CD4-positive, alpha-beta T cell (primary cell): ENCODE measurements at regions not wholly inside any gene's neighbourhood (a gene's known extent, or its start where the extent isn't known, plus 50 kb on each side); places are given as distances from the start of the nearest gene placed in this dataset.

Experiments used
- ATAC-seq: fragments of 200-7000 bp; cut with Tn5 transposase; one replicate; pipeline ENCODE4 v1.10.0; 2022; ENCODE audit warnings: mild to moderate bottlenecking; ENCODE audit not compliant: poor library complexity
- CTCF ChIA-PET: fragments of 350-600 bp; sonication (Branson Sonifier 250); formaldehyde crosslinking; loops from one replicate; lab custom pipeline; 2021; ENCODE audit warnings: antibody characterized with exemption, inconsistent platforms; lab: Charles Lee
- POLR2A ChIA-PET: fragments of 350-600 bp; sonication (Branson Sonifier 250); formaldehyde crosslinking; loops from one replicate; lab custom pipeline; 2021; ENCODE audit warnings: antibody characterized with exemption, inconsistent platforms; lab: Charles Lee
- DNase-seq, 14 experiments: peaks; one replicate each; pipeline ENCODE4 v3.0.0-alpha.2; 2013 to 2020; ENCODE audit warnings: mixed read lengths in 2 of 14
- H3K27ac ChIP-seq, 2 donors: one replicate each; pipeline versions ENCODE4 v1.5.1 to v1.7.0; 2013; ENCODE audit warnings: low read length in 2 of 2, low read depth in 1 of 2, mild to moderate bottlenecking in 1 of 2
- H3K27me3 ChIP-seq, 2 experiments: 1 replicate in 1 of 2; 2 replicates in 1 of 2; pipeline versions ENCODE4 v1.6.1 to v1.7.0; 2013; ENCODE audit warnings: low read length in 2 of 2, control low read depth in 1 of 2, mild to moderate bottlenecking in 1 of 2, moderate library complexity in 1 of 2; ENCODE audit not compliant: insufficient read depth in 2 of 2, control insufficient read depth in 1 of 2
- H3K36me3 ChIP-seq: one replicate; pipeline ENCODE4 v1.6.1; 2013; ENCODE audit warnings: low read length, control low read depth; ENCODE audit not compliant: insufficient read depth
- H3K4me1 ChIP-seq: one replicate; pipeline ENCODE4 v1.6.1; 2013; ENCODE audit warnings: low read length, control low read depth; ENCODE audit not compliant: insufficient read depth
- H3K4me3 ChIP-seq: one replicate; pipeline ENCODE4 v1.5.1; 2013; ENCODE audit warnings: mild to moderate bottlenecking, low read length, moderate library complexity
- H3K9me3 ChIP-seq, 2 experiments: 1 replicate in 1 of 2; 2 replicates in 1 of 2; pipeline versions ENCODE4 v1.6.1 to v1.7.0; 2013; ENCODE audit warnings: low read length in 2 of 2, mild to moderate bottlenecking in 2 of 2, control low read depth in 1 of 2, moderate library complexity in 1 of 2; ENCODE audit not compliant: control insufficient read depth in 1 of 2, insufficient read depth in 1 of 2
- H3K27ac Mint-ChIP-seq: one replicate; pipeline ENCODE4 v1.8.0; 2020; ENCODE audit warnings: mixed read lengths
- H3K27me3 Mint-ChIP-seq: one replicate; pipeline ENCODE4 v1.8.0; 2021; ENCODE audit warnings: mixed read lengths
- H3K36me3 Mint-ChIP-seq: one replicate; pipeline ENCODE4 v1.8.0; 2021; ENCODE audit warnings: low read depth, mixed read lengths
- H3K4me1 Mint-ChIP-seq: one replicate; pipeline ENCODE4 v1.8.0; 2021; ENCODE audit warnings: low read depth, mixed read lengths
- H3K4me3 Mint-ChIP-seq: one replicate; pipeline ENCODE4 v1.8.0; 2020; ENCODE audit warnings: mild to moderate bottlenecking, mixed read lengths
- H3K9me3 Mint-ChIP-seq: one replicate; pipeline ENCODE4 v1.8.0; 2020; ENCODE audit warnings: mixed read lengths
- intact Hi-C, 2 experiments: fragments of 100-400 bp; cut with DNase I in 1 of 2; cut with micrococcal nuclease in 1 of 2; formaldehyde crosslinking; loops; one replicate each; pipeline versions ENCODE4 v1.15.1 to v1.9.0; 2023 to 2025; cut with DNase I, micrococcal nuclease
- TF ChIP-seq, protein P1 (sequence below): fragments of 200-600 bp; IDR thresholded peaks from one replicate; pipeline ENCODE4 v1.8.0; 2022; ENCODE audit warnings: antibody characterized with exemption, mild to moderate bottlenecking

- intact Hi-C loops = no loop called here
- Mint-ChIP-seq H3K9me3 (peaks cover 5% of the 10 kb centered on the region), H3K36me3 (peaks cover 23% of the 10 kb centered on the region), H3K4me1 (peaks cover 41% of the 10 kb centered on the region), H3K27ac (peak overlapping the region; percentile 68), H3K4me3 (peak overlapping the region; percentile 43), H3K27me3 (no peaks in the 10 kb centered on the region)
- Histone ChIP-seq H3K9me3 (peaks cover 8 to 11% of the 10 kb centered on the region in 2 experiments), H3K36me3 (no peaks in the 10 kb centered on the region), H3K27me3 (no peaks in the 10 kb centered on the region), H3K4me3 (no peak overlapping the region), H3K4me1 (peaks cover 21% of the 10 kb centered on the region), H3K27ac (peak overlapping the region in 1 of 2 donors; percentile 15)
- CTCF ChIA-PET = no interaction called here
- peak in 3 of 14 experiments; percentile 11 to 37 (median 19) for DNase-seq
- POLR2A ChIA-PET = no interaction called here
- peak; percentile 24 for ATAC-seq
- TF ChIP-seq, protein P1, sequence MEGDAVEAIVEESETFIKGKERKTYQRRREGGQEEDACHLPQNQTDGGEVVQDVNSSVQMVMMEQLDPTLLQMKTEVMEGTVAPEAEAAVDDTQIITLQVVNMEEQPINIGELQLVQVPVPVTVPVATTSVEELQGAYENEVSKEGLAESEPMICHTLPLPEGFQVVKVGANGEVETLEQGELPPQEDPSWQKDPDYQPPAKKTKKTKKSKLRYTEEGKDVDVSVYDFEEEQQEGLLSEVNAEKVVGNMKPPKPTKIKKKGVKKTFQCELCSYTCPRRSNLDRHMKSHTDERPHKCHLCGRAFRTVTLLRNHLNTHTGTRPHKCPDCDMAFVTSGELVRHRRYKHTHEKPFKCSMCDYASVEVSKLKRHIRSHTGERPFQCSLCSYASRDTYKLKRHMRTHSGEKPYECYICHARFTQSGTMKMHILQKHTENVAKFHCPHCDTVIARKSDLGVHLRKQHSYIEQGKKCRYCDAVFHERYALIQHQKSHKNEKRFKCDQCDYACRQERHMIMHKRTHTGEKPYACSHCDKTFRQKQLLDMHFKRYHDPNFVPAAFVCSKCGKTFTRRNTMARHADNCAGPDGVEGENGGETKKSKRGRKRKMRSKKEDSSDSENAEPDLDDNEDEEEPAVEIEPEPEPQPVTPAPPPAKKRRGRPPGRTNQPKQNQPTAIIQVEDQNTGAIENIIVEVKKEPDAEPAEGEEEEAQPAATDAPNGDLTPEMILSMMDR = no peak
Measured at GRCh38 chr10:32150532-32151101, 94.4 kb upstream of the KIF5B start.

DNA sequence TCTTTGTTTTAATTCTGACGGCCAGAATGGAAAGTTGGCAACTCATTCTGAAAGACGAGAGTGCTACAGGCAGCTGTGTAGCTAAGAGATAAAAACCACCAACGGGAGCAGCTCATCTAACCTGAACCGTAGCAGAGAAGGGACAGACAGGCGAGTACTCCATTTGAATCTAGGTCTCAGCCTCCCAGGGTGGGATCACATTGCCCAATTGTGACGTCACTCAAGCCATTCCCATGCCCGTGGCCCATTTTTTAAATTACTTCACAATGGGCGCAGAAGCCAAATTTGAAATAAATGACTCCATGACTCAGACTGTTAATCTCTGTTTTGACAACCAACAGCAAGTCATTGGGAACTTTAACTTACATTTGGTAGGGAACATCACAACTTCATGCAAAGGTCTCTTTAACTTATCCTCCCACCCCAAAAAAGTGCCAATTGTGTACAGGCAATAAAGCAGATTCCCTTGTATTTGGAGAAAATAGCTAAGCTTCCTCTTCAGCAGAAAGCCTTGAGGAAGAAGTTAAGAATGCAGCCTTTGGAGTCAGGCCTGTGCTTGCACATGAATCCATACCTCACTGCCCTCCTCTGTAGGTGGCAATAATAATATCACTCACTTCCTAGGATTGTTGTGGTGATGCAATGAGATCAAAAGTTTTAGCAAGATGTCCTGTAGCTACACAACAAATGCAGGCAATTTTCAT lies 93.2 kb upstream of the KIF5B start:
- Mint-ChIP-seq H3K36me3 (peaks cover 14% of the 10 kb centered on the region), H3K9me3 (peaks cover 4% of the 10 kb centered on the region), H3K4me3 (no peak overlapping the region), H3K27ac (no peak overlapping the region), H3K4me1 (peaks cover 41% of the 10 kb centered on the region), H3K27me3 (no peaks in the 10 kb centered on the region)
- Histone ChIP-seq H3K36me3 (no peaks in the 10 kb centered on the region), H3K27ac (no peak overlapping the region), H3K4me1 (peaks cover 21% of the 10 kb centered on the region), H3K4me3 (no peak overlapping the region), H3K9me3 (peaks cover 2 to 4% of the 10 kb centered on the region in 2 experiments), H3K27me3 (no peaks in the 10 kb centered on the region)
- ChIA-PET CTCF (no interaction called here), POLR2A (interaction anchor here (0.6 kb wide), 1 partner anchor 1114 kb away, joined by 4 read pairs; no protein-coding TSS in a partner anchor)
- intact Hi-C loops = no loop called here
- TF ChIP-seq, protein P1 = no peak
- no peak for DNase-seq
- no peak for ATAC-seq

DNA sequence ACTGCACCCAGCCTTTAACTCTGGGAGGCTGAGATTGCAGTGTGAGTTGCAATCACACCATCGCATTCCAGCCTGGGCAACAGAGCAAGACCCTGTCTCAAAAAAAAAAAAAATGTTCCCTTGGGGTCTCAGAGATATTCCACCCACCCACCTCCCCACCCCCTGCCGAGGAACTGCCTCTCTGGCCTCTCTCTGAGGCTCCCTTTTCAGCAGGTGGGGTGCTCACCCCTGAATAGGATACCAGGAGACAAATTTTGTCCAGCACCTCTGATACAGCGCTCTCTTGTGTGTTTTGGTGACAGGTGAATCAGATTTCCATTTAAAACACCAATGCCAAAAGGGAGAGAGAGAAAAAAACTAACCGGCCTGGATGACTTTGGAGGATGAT lies 92.6 kb upstream of the KIF5B start:
- Mint-ChIP-seq H3K4me1 (peaks cover 41% of the 10 kb centered on the region), H3K4me3 (no peak overlapping the region), H3K27ac (no peak overlapping the region), H3K9me3 (peaks cover 4% of the 10 kb centered on the region), H3K36me3 (peaks cover 14% of the 10 kb centered on the region), H3K27me3 (no peaks in the 10 kb centered on the region)
- intact Hi-C loops = no loop called here
- Histone ChIP-seq H3K9me3 (no peaks in the 10 kb centered on the region), H3K4me3 (no peak overlapping the region), H3K36me3 (no peaks in the 10 kb centered on the region), H3K27ac (no peak overlapping the region), H3K4me1 (peaks cover 21% of the 10 kb centered on the region), H3K27me3 (no peaks in the 10 kb centered on the region)
- no peak for ATAC-seq
- DNase-seq = no peak
- TF ChIP-seq, protein P1 = no peak
- ChIA-PET CTCF (no interaction called here), POLR2A (no interaction called here)
